Neutrophil (primary cell): ENCODE measurements at regions not wholly inside any gene's neighbourhood (a gene's known extent, or its start where the extent isn't known, plus 50 kb on each side); places are given as distances from the start of the nearest gene placed in this dataset.

Experiments used
- H3K27ac ChIP-seq: fragments of 200-600 bp; sonication (generic); 2 replicates; pipeline ENCODE4 v1.5.1; 2016; ENCODE audit warnings: mild to moderate bottlenecking, moderate library complexity
- H3K27me3 ChIP-seq: fragments of 200-600 bp; sonication (generic); 2 replicates; pipeline ENCODE4 v1.6.0; 2016; ENCODE audit warnings: mild to moderate bottlenecking
- H3K36me3 ChIP-seq: fragments of 200-600 bp; sonication (generic); 2 replicates; pipeline ENCODE4 v1.5.1; 2017
- H3K4me1 ChIP-seq, 2 experiments: fragments of 200-600 bp in 1 of 2; sonication (generic) in 1 of 2; 1 replicate in 1 of 2; 2 replicates in 1 of 2; pipeline versions ENCODE4 v1.5.1 to v1.6.1; 2013 to 2016; ENCODE audit warnings: low read depth in 1 of 2, low read length in 1 of 2, mild to moderate bottlenecking in 1 of 2, moderate library complexity in 1 of 2; ENCODE audit not compliant: control insufficient read depth in 1 of 2, insufficient read depth in 1 of 2
- H3K4me3 ChIP-seq, 2 experiments: fragments of 200-600 bp in 1 of 2; sonication (generic) in 1 of 2; 1 replicate in 1 of 2; 2 replicates in 1 of 2; pipeline ENCODE4 v1.5.1; 2013 to 2016; ENCODE audit warnings: low read depth in 1 of 2, low read length in 1 of 2, mild to moderate bottlenecking in 1 of 2, moderate library complexity in 1 of 2
- H3K9me3 ChIP-seq: fragments of 200-600 bp; sonication (generic); 2 replicates; pipeline ENCODE4 v1.5.1; 2016
- CTCF ChIP-seq: fragments of 200-600 bp; sonication (generic); IDR thresholded peaks from 2 replicates; pipeline ENCODE4 v1.5.1; 2016; ENCODE audit warnings: antibody characterized with exemption

- H3K27me3 ChIP-seq = no peaks in the 10 kb centered on the region
- no peak overlapping the region for H3K27ac ChIP-seq
- TF ChIP-seq CTCF = no peak
- H3K4me1 ChIP-seq = no peaks in the 10 kb centered on the region
- no peak overlapping the region for H3K4me3 ChIP-seq
- H3K9me3 ChIP-seq = no peaks in the 10 kb centered on the region
- no peaks in the 10 kb centered on the region for H3K36me3 ChIP-seq
These were observed 812.9 kb downstream of the NLGN4X start for GRCh38 chrX:5415738-5416137.

- Histone ChIP-seq H3K27me3 (no peaks in the 10 kb centered on the region), H3K4me1 (no peaks in the 10 kb centered on the region), H3K27ac (no peak overlapping the region), H3K9me3 (no peaks in the 10 kb centered on the region), H3K4me3 (no peak overlapping the region), H3K36me3 (no peaks in the 10 kb centered on the region)
- no peak for TF ChIP-seq CTCF
These were observed 819.6 kb downstream of the NLGN4X start for GRCh38 chrX:5409106-5409505.

- Histone ChIP-seq H3K4me1 (no peaks in the 10 kb centered on the region), H3K9me3 (no peaks in the 10 kb centered on the region), H3K27ac (no peak overlapping the region), H3K4me3 (no peak overlapping the region), H3K27me3 (no peaks in the 10 kb centered on the region), H3K36me3 (no peaks in the 10 kb centered on the region)
- no peak for TF ChIP-seq CTCF
These were observed 826.2 kb downstream of the NLGN4X start for GRCh38 chrX:5402461-5402860.

- Histone ChIP-seq H3K27me3 (no peaks in the 10 kb centered on the region), H3K27ac (no peak overlapping the region), H3K9me3 (no peaks in the 10 kb centered on the region), H3K4me1 (no peaks in the 10 kb centered on the region), H3K36me3 (no peaks in the 10 kb centered on the region), H3K4me3 (no peak overlapping the region)
- no peak for TF ChIP-seq CTCF
These were observed 829.3 kb downstream of the NLGN4X start for GRCh38 chrX:5399403-5399802.

GRCh38 chrX:5397409-5397808 lies 831.3 kb downstream of the NLGN4X start:
- Histone ChIP-seq H3K4me3 (no peak overlapping the region), H3K27ac (no peak overlapping the region), H3K27me3 (no peaks in the 10 kb centered on the region), H3K4me1 (no peaks in the 10 kb centered on the region), H3K36me3 (no peaks in the 10 kb centered on the region), H3K9me3 (no peaks in the 10 kb centered on the region)
- no peak for TF ChIP-seq CTCF

GRCh38 chrX:5390376-5390775 lies 838.3 kb downstream of the NLGN4X start:
- Histone ChIP-seq H3K27ac (no peak overlapping the region), H3K9me3 (no peaks in the 10 kb centered on the region), H3K36me3 (no peaks in the 10 kb centered on the region)

More at GRCh38 chrX:5390376-5390775, 838.3 kb downstream of the NLGN4X start:
- H3K4me1 ChIP-seq = no peaks in the 10 kb centered on the region
- H3K4me3 ChIP-seq = no peak overlapping the region
- no peaks in the 10 kb centered on the region for H3K27me3 ChIP-seq
- TF ChIP-seq CTCF = no peak
